Right cardiac atrium (tissue), 5 donors: ENCODE measurements at regions not wholly inside any gene's neighbourhood (a gene's known extent, or its start where the extent isn't known, plus 50 kb on each side); places are given as distances from the start of the nearest gene placed in this dataset.
"Not testable (repeated sequence)": the region's sequence is repeated elsewhere in the genome, so short reads cannot be mapped to it uniquely, and the experiment has no call there.

ENCODE experiments used
- ATAC-seq, 2 donors: fragments of 200-7000 bp; cut with Tn5 transposase; one replicate each; pipeline versions ENCODE4 v1.8.0 to v1.9.1; 2020; ENCODE audit warnings: moderate library complexity in 2 of 2, mild to moderate bottlenecking in 1 of 2
- DNase-seq, 3 donors: peaks; one replicate each; pipeline ENCODE4 v3.0.0-alpha.2; 2020
- H3K27ac ChIP-seq: one replicate; pipeline ENCODE4 v1.5.1; 2013; ENCODE audit warnings: mild to moderate bottlenecking, low read length, control low read depth, moderate library complexity
- H3K27me3 ChIP-seq: one replicate; pipeline ENCODE4 v1.6.1; 2013; ENCODE audit not compliant: control insufficient read depth, insufficient read depth
- H3K4me1 ChIP-seq: one replicate; pipeline ENCODE4 v1.6.1; 2013; ENCODE audit warnings: low read length; ENCODE audit not compliant: control insufficient read depth, insufficient read depth
- H3K4me3 ChIP-seq: one replicate; pipeline ENCODE4 v1.5.1; 2013; ENCODE audit warnings: low read length, control low read depth
- H3K9me3 ChIP-seq: one replicate; pipeline ENCODE4 v1.6.1; 2013; ENCODE audit warnings: low read length; ENCODE audit not compliant: control insufficient read depth
- WGBS: extraction: QIAGEN DNeasy Blood & Tissue Kit; methylation state at CpG from one replicate; pipeline ENCODE4 v1.1.7; 2013; 5-methylcytosine and 5-hydroxymethylcytosine counted together
- intact Hi-C, 4 donors: fragments of 100-400 bp; cut with DNase I; formaldehyde crosslinking; loops; one replicate each; pipeline versions ENCODE4 v1.11.0 to v1.14.0; 2022 to 2023
- donor health status: healthy with polysubstance abuse.
- donor health status: DM: no; HTN: yes; CAD: no.
- donor health status: DM: no; HTN: no; CAD: no.
- donor health status: DM: no; HTN: yes; CAD: no; lungs with severe emphysema.
- donor health status: DM: yes; HTN: yes; CAD: no.

- 86% methylated on average over 3 of the region's 3 CpGs for WGBS
- no peak for DNase-seq
- Histone ChIP-seq H3K9me3 (no peaks in the 10 kb centered on the region), H3K27me3 (no peaks in the 10 kb centered on the region), H3K4me1 (no peaks in the 10 kb centered on the region), H3K27ac (no peak overlapping the region), H3K4me3 (no peak overlapping the region)
- no peak for ATAC-seq
- intact Hi-C loops, result no loop called here
Observed at GRCh38 chr6:6942091-6942490, 165.7 kb upstream of the RREB1 start.

GRCh38 chr6:6942831-6943230 is 164.9 kb upstream of the RREB1 start:
- 30% methylated on average over 13 of the region's 13 CpGs for WGBS
- Histone ChIP-seq H3K4me3 (no peak overlapping the region), H3K9me3 (no peaks in the 10 kb centered on the region), H3K27ac (no peak overlapping the region), H3K27me3 (no peaks in the 10 kb centered on the region), H3K4me1 (no peaks in the 10 kb centered on the region)
- ATAC-seq (peak; percentile 84 to 94), DNase-seq (peak; percentile 42 to 80 (median 71))
- intact Hi-C loops, result no loop called here

DNA sequence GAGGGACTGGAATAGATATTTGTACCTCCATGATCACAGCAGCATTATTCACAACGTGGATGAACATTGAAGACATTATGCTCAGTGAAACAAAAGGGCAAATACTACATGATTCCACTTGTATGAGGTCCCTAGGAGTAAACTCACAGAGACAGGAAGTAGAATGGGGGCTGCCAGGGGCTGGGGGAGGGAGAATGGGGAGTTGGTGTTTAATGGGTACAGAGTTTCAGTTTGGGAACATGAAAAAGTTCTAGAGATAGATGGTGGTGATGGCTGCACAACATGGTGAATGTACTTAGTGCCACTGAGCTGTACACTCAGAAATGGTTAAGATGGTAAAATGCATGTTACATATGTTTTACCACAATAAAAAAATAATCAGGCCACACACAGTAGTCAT is 164.3 kb upstream of the RREB1 start:
- no peak overlapping the region for H3K27ac ChIP-seq
- intact Hi-C loops, result no loop called here
- no peak for ATAC-seq
- no peaks in the 10 kb centered on the region for H3K4me1 ChIP-seq
- DNase-seq, result no peak
- H3K4me3 ChIP-seq, result no peak overlapping the region
- no peaks in the 10 kb centered on the region for H3K27me3 ChIP-seq
- no peaks in the 10 kb centered on the region for H3K9me3 ChIP-seq
- 39% methylated on average over 1 of the region's 1 CpG for WGBS

DNA sequence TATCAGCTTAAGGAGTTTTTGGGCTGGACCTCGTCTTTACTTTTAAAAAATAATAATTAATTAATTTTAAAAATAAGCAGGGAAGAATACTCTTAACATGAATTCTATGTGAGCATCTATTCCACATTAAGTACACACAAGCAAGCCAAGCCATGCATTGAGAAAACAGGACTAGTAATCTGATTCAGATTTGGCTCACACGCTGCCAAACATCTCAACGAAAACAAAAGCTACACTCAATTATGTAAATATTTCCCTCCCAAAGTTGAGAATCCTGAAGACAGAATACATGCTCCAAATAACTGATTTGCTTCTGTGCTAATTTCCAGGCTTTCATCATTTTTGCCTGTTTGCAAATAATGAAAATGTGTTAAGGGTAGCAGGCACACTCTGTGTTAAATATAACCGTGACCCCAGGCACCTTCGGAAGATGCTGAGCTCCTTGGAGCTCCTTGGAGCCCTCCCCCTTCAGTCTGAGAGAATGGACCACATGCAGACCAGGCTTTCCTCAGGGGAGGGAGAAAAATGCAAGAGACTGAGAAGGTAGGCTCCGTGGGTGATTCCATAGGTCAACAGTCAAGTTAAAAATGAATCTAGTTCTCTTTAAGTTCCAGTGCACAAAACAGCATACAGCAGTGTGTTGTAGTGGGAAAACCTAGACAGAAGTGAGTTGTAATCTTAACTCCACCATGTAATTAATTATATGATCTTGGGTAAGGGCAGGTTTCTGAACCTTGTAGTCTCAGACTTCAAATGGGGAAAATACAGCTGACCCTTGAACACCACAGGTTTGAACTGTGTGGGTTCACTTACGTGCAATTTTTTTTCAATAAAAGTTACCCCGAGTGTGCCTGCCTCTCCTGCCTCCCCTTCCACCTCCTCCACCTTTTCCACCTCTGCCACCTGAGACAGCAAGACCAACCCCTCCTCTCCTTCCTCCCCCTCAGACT is 161.3 kb upstream of the RREB1 start:
- ATAC-seq, result no peak

GRCh38 chr6:6950373-6951145 is 157.2 kb upstream of the RREB1 start:
- intact Hi-C loops, result no loop called here
- Histone ChIP-seq H3K4me3 (no peak overlapping the region), H3K9me3 (no peaks in the 10 kb centered on the region), H3K27ac (no peak overlapping the region), H3K4me1 (no peaks in the 10 kb centered on the region), H3K27me3 (no peaks in the 10 kb centered on the region)
- 76% methylated on average over 3 of the region's 3 CpGs for WGBS
- no peak for DNase-seq
- ATAC-seq, result no peak

More for the DNA sequence above, 161.3 kb upstream of the RREB1 start:
- Histone ChIP-seq H3K4me3 (no peak overlapping the region), H3K4me1 (no peaks in the 10 kb centered on the region), H3K27me3 (no peaks in the 10 kb centered on the region), H3K9me3 (no peaks in the 10 kb centered on the region), H3K27ac (no peak overlapping the region)
- WGBS, result 62% methylated on average over 8 of the region's 8 CpGs
- intact Hi-C loops, result no loop called here
- DNase-seq, result no peak

DNA sequence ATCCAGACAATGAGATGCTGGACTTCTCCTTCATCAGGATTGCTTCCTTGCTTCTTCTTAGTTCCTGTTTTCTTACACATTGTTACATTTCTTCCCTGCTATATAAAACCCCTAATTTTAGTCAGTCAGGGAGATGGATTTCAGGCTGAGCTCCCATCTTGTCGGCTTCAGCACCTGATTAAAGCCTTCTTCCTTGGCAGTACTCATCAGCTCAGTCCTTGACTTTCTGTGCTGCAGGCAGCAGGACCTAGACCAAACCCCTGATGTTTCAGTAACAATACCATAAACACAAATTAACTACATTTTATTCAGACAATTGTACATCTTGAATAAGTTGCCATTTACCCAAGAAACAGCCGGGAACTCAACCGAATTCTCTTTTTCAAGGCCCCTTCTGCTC is 156.4 kb upstream of the RREB1 start:
- WGBS, result 94% methylated on average over 3 of the region's 3 CpGs
- ATAC-seq (no peak), DNase-seq (no peak)
- H3K27ac ChIP-seq, result no peak overlapping the region
- no peak overlapping the region for H3K4me3 ChIP-seq
- no peaks in the 10 kb centered on the region for H3K27me3 ChIP-seq
- no peaks in the 10 kb centered on the region for H3K9me3 ChIP-seq
- no peaks in the 10 kb centered on the region for H3K4me1 ChIP-seq
- intact Hi-C loops, result no loop called here

- Histone ChIP-seq H3K27ac (no peak overlapping the region), H3K9me3 (no peaks in the 10 kb centered on the region), H3K4me3 (no peak overlapping the region), H3K27me3 (no peaks in the 10 kb centered on the region), H3K4me1 (no peaks in the 10 kb centered on the region)
- WGBS, result 89% methylated on average over 33 of the region's 33 CpGs
- ATAC-seq, result no peak
- intact Hi-C loops, result no loop called here
- no peak for DNase-seq
Observed at GRCh38 chr6:6952484-6952883, 155.3 kb upstream of the RREB1 start.

- H3K27ac ChIP-seq, H3K4me3 ChIP-seq, H3K27me3 ChIP-seq, H3K9me3 ChIP-seq, ATAC-seq, DNase-seq, H3K4me1 ChIP-seq, intact Hi-C loops: not testable (repeated sequence)
- 93% methylated on average over 6 of the region's 6 CpGs for WGBS
Observed at GRCh38 chr6:6952927-6953326, 154.8 kb upstream of the RREB1 start.

DNA sequence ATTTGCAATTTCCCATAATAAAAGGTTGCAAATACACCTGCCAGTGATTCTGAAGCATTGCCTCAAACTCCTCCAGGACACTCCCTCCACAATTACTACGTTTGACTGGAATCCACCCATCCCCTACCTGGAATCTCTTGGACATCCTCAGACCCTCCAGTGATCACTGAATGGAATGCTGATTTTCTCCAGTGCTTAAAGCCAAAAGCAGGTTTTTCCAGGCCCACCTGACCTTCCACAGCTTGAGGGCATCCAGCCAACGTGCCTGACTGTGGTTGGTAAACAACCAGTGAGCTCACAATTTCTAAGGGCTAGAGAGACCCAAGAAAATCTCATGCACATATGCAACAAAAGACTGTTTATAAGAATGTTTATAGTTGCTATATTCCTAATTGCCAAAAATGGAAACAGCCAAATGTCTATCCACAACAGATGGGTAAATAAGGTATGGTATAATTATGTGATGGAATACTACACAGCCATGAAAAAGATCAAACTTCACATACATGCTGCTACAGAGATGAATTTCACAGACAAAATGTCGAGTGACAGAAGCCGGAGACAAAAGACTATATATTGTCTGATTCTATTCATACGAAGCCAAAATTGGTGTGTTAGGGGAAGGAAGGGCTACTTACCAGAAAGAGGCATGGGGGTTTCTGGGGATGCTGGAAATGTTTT is 147.1 kb upstream of the RREB1 start:
- Histone ChIP-seq H3K4me1 (no peaks in the 10 kb centered on the region), H3K27me3 (no peaks in the 10 kb centered on the region), H3K27ac (no peak overlapping the region), H3K9me3 (no peaks in the 10 kb centered on the region), H3K4me3 (no peak overlapping the region)
- DNase-seq, result no peak
- WGBS, result 75% methylated on average over 5 of the region's 5 CpGs
- ATAC-seq, result no peak
- intact Hi-C loops, result no loop called here

DNA sequence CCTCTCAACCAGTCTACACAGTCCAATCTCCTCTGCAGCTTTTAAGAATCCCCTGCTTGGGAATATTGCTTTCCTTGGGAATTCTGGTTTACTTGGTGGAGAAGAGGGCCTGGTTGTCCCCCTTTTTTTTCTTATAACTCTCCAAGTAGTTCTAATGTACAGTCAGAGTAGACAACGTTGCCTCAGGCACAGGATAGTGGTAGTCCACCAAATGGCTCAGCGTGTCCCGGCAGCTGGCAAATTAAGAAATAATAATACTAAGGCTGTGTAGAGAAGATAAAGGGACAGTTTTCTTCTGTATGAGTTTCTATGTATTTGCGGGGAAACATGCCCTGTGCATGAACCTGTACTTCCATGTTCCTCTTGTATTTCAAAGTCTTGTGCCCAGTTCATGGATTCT is 145.7 kb upstream of the RREB1 start:
- Histone ChIP-seq H3K27me3 (no peaks in the 10 kb centered on the region), H3K9me3 (no peaks in the 10 kb centered on the region), H3K4me1 (no peaks in the 10 kb centered on the region), H3K27ac (no peak overlapping the region), H3K4me3 (no peak overlapping the region)
- no peak for DNase-seq
- ATAC-seq, result no peak
- intact Hi-C loops, result no loop called here
- WGBS, result 91% methylated on average over 4 of the region's 4 CpGs

DNA sequence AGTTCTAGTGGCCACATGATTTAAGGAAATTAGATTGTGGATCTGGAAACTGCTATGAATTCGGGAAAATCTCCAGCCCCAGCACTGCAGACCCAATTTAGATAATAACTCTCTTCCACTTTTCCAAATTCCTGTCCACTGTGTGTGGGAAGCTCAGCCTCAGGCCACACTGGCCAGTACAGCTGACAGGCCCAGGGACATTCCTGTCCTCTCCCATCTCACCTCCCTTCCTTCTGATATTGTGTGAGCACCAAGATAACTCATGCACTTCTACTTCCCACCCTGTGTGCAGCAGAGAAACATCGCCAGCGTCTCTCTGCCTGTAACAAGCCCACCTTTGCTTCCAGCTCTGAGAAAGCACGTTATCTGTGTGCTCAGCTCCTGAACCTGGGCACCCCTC is 145.1 kb upstream of the RREB1 start:
- WGBS, result 68% methylated on average over 4 of the region's 4 CpGs
- intact Hi-C loops, result no loop called here
- Histone ChIP-seq H3K4me1 (no peaks in the 10 kb centered on the region), H3K9me3 (no peaks in the 10 kb centered on the region), H3K27ac (no peak overlapping the region), H3K27me3 (no peaks in the 10 kb centered on the region), H3K4me3 (no peak overlapping the region)
- DNase-seq (no peak), ATAC-seq (no peak)
